ENCODE measurements at regions not wholly inside any gene's neighbourhood (a gene's known extent, or its start where the extent isn't known, plus 50 kb on each side); places are given as distances from the start of the nearest gene placed in this dataset.

GRCh38 chr7:66413379-66414114 is 208.4 kb downstream of the TPST1 start:
- H3K27me3 Mint-ChIP-seq = no peaks in the 10 kb centered on the region
- DNase-seq (ENCODE audit: low spot score, unreplicated experiment) = peak; percentile 86
- H3K27ac Mint-ChIP-seq = peak overlapping the region; percentile 84
- H3K36me3 Mint-ChIP-seq (ENCODE audit: insufficient read depth) = peaks cover 3% of the 10 kb centered on the region
- peaks cover 3% of the 10 kb centered on the region for H3K4me1 Mint-ChIP-seq (ENCODE audit: low read depth)
- TF ChIP-seq CTCF (IDR thresholded peaks at IDR 0.05; ENCODE audit: unreplicated experiment) = peak; percentile 57
- H3K4me3 Mint-ChIP-seq (ENCODE audit: low read depth) = peak overlapping the region; percentile 65
- H3K9me3 Mint-ChIP-seq (ENCODE audit: low read depth) = peaks cover 2% of the 10 kb centered on the region

DNA sequence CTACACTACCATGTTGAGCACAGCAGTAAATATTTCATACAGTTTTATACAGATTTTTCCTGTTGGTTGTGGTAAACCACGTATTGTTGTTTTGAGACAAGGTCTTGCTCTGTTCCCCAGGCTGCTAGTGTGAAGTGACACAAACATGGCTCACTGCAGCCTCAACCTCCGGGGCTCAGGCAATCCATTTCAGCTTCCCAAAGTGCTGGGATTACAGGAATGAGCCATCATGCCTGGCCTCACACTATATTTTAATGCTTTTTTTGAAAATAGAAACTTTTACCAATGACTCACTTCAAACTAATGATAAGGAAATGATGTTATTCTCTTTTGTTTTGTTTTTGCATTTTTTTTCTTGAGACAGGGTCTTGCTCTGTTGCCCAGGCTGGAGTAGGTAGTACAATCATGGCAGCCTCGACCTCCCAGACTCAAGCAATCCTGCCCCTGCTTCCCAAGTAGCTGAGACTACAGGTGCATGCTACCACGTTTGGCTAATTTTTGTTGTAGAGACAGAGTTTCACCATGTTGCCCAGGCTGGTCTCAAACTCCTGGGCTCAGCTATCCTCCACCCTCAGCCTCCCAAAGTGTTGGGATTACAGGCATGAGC is 210.6 kb downstream of the TPST1 start:
- Mint-ChIP-seq H3K27me3 (no peaks in the 10 kb centered on the region), H3K36me3 (ENCODE audit: insufficient read depth) (no peaks in the 10 kb centered on the region), H3K4me1 (ENCODE audit: low read depth) (peaks cover 3% of the 10 kb centered on the region), H3K27ac (no peak overlapping the region), H3K4me3 (ENCODE audit: low read depth) (no peak overlapping the region), H3K9me3 (ENCODE audit: low read depth) (peaks cover 2% of the 10 kb centered on the region)
- no peak for TF ChIP-seq CTCF (IDR thresholded peaks at IDR 0.05; ENCODE audit: unreplicated experiment)
- no peak for DNase-seq (ENCODE audit: low spot score, unreplicated experiment)

DNA sequence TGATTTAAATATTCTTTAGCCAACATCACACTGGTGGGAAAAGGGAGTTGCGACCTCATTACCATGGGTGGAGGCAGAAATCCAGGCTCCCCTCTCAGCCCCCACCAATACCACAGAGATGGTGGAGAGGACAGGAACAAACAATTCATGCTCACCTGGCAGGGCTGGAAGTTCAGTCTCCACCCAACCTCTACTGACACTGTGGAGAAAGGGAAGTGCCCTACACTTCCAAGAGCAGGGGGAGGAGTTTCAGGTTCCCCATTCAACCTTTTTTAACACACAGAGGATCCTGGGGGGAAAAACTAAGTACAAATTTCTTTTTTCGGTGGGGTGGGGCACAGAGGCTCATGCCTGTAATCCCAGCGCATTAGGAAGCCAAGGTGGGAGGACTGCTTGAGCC is 210.1 kb upstream of the KCTD7 start:
- Mint-ChIP-seq H3K36me3 (ENCODE audit: insufficient read depth) (no peaks in the 10 kb centered on the region), H3K27ac (no peak overlapping the region), H3K9me3 (ENCODE audit: low read depth) (no peaks in the 10 kb centered on the region), H3K4me3 (ENCODE audit: low read depth) (no peak overlapping the region), H3K27me3 (no peaks in the 10 kb centered on the region), H3K4me1 (ENCODE audit: low read depth) (peaks cover 3% of the 10 kb centered on the region)
- no peak for TF ChIP-seq CTCF (IDR thresholded peaks at IDR 0.05; ENCODE audit: unreplicated experiment)
- DNase-seq (ENCODE audit: low spot score, unreplicated experiment) = no peak

DNA sequence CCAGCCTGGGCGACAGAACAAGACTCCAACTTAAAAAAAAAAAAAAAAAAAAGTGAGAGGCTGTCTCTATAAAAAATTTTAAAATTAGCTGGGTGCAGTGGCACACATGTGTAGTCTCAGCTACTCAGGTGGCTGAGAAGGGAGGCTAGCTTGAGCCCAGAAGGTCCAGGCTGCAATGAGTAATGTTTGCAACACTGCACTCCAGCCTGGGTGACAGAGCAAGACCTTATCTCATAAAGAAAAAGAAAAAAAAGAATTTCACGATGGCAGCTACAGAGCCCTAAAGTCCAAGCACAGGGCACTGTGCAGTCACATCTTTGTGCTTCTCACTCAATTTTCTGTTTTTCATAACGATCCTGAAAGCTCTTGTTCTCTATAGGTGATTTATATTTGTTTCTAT is 209.5 kb upstream of the KCTD7 start:
- Mint-ChIP-seq H3K27ac (no peak overlapping the region), H3K4me1 (ENCODE audit: low read depth) (peaks cover 1% of the 10 kb centered on the region), H3K36me3 (ENCODE audit: insufficient read depth) (peaks cover 2% of the 10 kb centered on the region), H3K27me3 (no peaks in the 10 kb centered on the region), H3K4me3 (ENCODE audit: low read depth) (no peak overlapping the region), H3K9me3 (ENCODE audit: low read depth) (no peaks in the 10 kb centered on the region)
- no peak for DNase-seq (ENCODE audit: low spot score, unreplicated experiment)
- TF ChIP-seq CTCF (IDR thresholded peaks at IDR 0.05; ENCODE audit: unreplicated experiment) = no peak

GRCh38 chr7:66421830-66422475 is 206.7 kb upstream of the KCTD7 start:
- H3K36me3 Mint-ChIP-seq (ENCODE audit: insufficient read depth) = peaks cover 13% of the 10 kb centered on the region
- DNase-seq (ENCODE audit: low spot score, unreplicated experiment) = no peak
- H3K9me3 Mint-ChIP-seq (ENCODE audit: low read depth) = peaks cover 3% of the 10 kb centered on the region
- H3K4me3 Mint-ChIP-seq (ENCODE audit: low read depth) = no peak overlapping the region
- H3K27me3 Mint-ChIP-seq = no peaks in the 10 kb centered on the region
- no peak overlapping the region for H3K27ac Mint-ChIP-seq
- H3K4me1 Mint-ChIP-seq (ENCODE audit: low read depth) = peaks cover under 1% of the 10 kb centered on the region
- TF ChIP-seq CTCF (IDR thresholded peaks at IDR 0.05; ENCODE audit: unreplicated experiment) = no peak

All from progenitor cell of endocrine pancreas (in vitro differentiated cells).